WTC11 (cell line): ENCODE measurements at regions not wholly inside any gene's neighbourhood (a gene's known extent, or its start where the extent isn't known, plus 50 kb on each side); places are given as distances from the start of the nearest gene placed in this dataset.

Source experiments
- AR ChIP-seq: fragments of 250-450 bp; sonication (Bioruptor Pico); IDR thresholded peaks from 2 replicates; pipeline ENCODE4 v1.9.0; 2021; ENCODE audit warnings: mild to moderate bottlenecking
- CTCF ChIP-seq: fragments of 200-600 bp; IDR thresholded peaks from 2 replicates; pipeline ENCODE4 v1.8.0; 2022; ENCODE audit warnings: antibody characterized with exemption
- E2F5 ChIP-seq: sonication (generic); formaldehyde crosslinking; IDR thresholded peaks from 2 replicates; pipeline ENCODE4 v1.8.1; 2022; ENCODE audit warnings: mild to moderate bottlenecking, moderate library complexity, missing genetic modification reagents
- USF2 ChIP-seq: sonication (generic); formaldehyde crosslinking; IDR thresholded peaks from 2 replicates; pipeline ENCODE4 v1.8.1; 2023; ENCODE audit warnings: mild to moderate bottlenecking, missing genetic modification reagents, moderate library complexity

GRCh38 chr13:26961890-26962615, 201.5 kb upstream of the GPR12 start:
- TF ChIP-seq E2F5 (no peak), CTCF (no peak), USF2 (CRISPR knock-in tag) (no peak), AR (CRISPR knock-in tag) (no peak)
